Esophagus squamous epithelium (tissue), 4 donors: ENCODE measurements at regions not wholly inside any gene's neighbourhood (a gene's known extent, or its start where the extent isn't known, plus 50 kb on each side); places are given as distances from the start of the nearest gene placed in this dataset.

Source experiments
- CTCF ChIP-seq, 6 experiments: fragments of 450-650 bp in 4 of 6; fragments of 200-600 bp in 2 of 6; sonication (generic) in 2 of 6; IDR thresholded peaks; one replicate each; pipeline ENCODE4 v1.5.1; 2016 to 2019; ENCODE audit warnings: antibody characterized with exemption in 6 of 6, mild to moderate bottlenecking in 4 of 6, moderate library complexity in 4 of 6
- POLR2A ChIP-seq, 4 donors: fragments of 450-650 bp; IDR thresholded peaks; one replicate each; pipeline ENCODE4 v1.6.1; 2017; ENCODE audit warnings: antibody characterized with exemption in 4 of 4, mild to moderate bottlenecking in 4 of 4, moderate library complexity in 3 of 4

- TF ChIP-seq CTCF (IDR thresholded peaks at IDR 0.05) (no peak), POLR2A (IDR thresholded peaks at IDR 0.05) (no peak)
These were observed 422.2 kb downstream of the NOVA1 start for GRCh38 chr14:26175658-26176057.
